Aorta (tissue), 5 donors: ENCODE measurements at regions not wholly inside any gene's neighbourhood (a gene's known extent, or its start where the extent isn't known, plus 50 kb on each side); places are given as distances from the start of the nearest gene placed in this dataset.

ENCODE experiments used
- ATAC-seq: fragments of 200-7000 bp; cut with Tn5 transposase; one replicate; pipeline ENCODE4 v1.9.1; 2022; ENCODE audit warnings: moderate library complexity; ENCODE audit not compliant: low FRiP score
- DNase-seq, 2 donors: peaks; one replicate each; pipeline ENCODE4 v3.0.0-alpha.2; 2020
- H3K27ac ChIP-seq, 2 donors: one replicate each; pipeline ENCODE4 v1.5.1; 2013; ENCODE audit warnings: low read length in 2 of 2, mild to moderate bottlenecking in 2 of 2, moderate library complexity in 2 of 2, control low read depth in 1 of 2, inconsistent platforms in 1 of 2, low read depth in 1 of 2
- H3K27me3 ChIP-seq, 2 donors: one replicate each; pipeline ENCODE4 v1.6.1; 2013; ENCODE audit warnings: control low read depth in 1 of 2, low read length in 1 of 2, mild to moderate bottlenecking in 1 of 2, moderate library complexity in 1 of 2; ENCODE audit not compliant: insufficient read depth in 2 of 2, control insufficient read depth in 1 of 2
- H3K36me3 ChIP-seq, 2 donors: one replicate each; pipeline ENCODE4 v1.6.1; 2013; ENCODE audit warnings: control low read depth in 1 of 2, low read length in 1 of 2, mild to moderate bottlenecking in 1 of 2; ENCODE audit not compliant: insufficient read depth in 2 of 2, control insufficient read depth in 1 of 2
- H3K4me1 ChIP-seq, 2 donors: one replicate each; pipeline ENCODE4 v1.6.1; 2013; ENCODE audit warnings: low read length in 2 of 2, control low read depth in 1 of 2, mild to moderate bottlenecking in 1 of 2, moderate library complexity in 1 of 2; ENCODE audit not compliant: insufficient read depth in 2 of 2, control insufficient read depth in 1 of 2
- H3K4me3 ChIP-seq, 2 donors: one replicate each; pipeline ENCODE4 v1.5.1; 2013; ENCODE audit warnings: low read length in 2 of 2, control low read depth in 1 of 2, mild to moderate bottlenecking in 1 of 2
- H3K9me3 ChIP-seq: one replicate; pipeline ENCODE4 v1.6.1; 2013; ENCODE audit warnings: mild to moderate bottlenecking, low read length; ENCODE audit not compliant: control insufficient read depth
- WGBS, 2 donors: extraction: QIAGEN DNeasy Blood & Tissue Kit; methylation state at CpG; one replicate each; pipeline ENCODE4 v1.1.7; 2013; 5-methylcytosine and 5-hydroxymethylcytosine counted together
- intact Hi-C, 2 donors: fragments of 100-400 bp; cut with DNase I; formaldehyde crosslinking; loops; one replicate each; pipeline versions ENCODE4 v1.14.2 to v1.15.0; 2022
- donor health status: healthy with polysubstance abuse.
- donor health status: Bipolar disorder and iron deficiency.
- donor health status: DM: no; HTN: no; CAD: no.
- donor health status: DM: no; HTN: no; CAD: no.
- donor health status: DM: yes; HTN: yes; CAD: no.

GRCh38 chr15:36371509-36371908, 207.9 kb upstream of the CDIN1 start:
- intact Hi-C loops, result no loop called here
- no peak for ATAC-seq
- Histone ChIP-seq H3K27me3 (no peaks in the 10 kb centered on the region), H3K4me3 (no peak overlapping the region), H3K4me1 (no peaks in the 10 kb centered on the region), H3K27ac (no peak overlapping the region), H3K9me3 (no peaks in the 10 kb centered on the region), H3K36me3 (no peaks in the 10 kb centered on the region)
- no peak for DNase-seq

DNA sequence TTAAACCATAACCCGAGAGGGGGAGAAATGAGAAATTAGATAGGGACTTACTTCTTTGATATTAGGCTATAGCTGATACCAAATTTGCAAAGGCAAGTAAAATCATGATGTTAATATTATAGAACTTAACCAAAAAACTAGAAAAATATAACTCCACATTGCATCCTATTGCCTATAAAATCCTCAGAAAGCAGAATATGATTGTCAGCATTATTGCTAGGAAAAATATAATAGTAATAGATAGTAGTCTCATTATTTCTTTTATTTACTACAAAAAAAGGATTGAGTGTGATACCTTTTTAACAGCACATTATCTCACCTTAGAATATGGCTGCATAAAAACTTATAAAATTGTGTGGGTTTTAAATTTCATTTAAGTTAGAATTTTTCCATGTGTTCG, 206.5 kb upstream of the CDIN1 start:
- H3K4me1 ChIP-seq, result no peaks in the 10 kb centered on the region
- intact Hi-C loops, result no loop called here

GRCh38 chr15:36373550-36373949, 205.9 kb upstream of the CDIN1 start:
- Histone ChIP-seq H3K9me3 (no peaks in the 10 kb centered on the region), H3K4me3 (no peak overlapping the region), H3K36me3 (no peaks in the 10 kb centered on the region), H3K27me3 (no peaks in the 10 kb centered on the region), H3K27ac (no peak overlapping the region), H3K4me1 (no peaks in the 10 kb centered on the region)
- intact Hi-C loops, result no loop called here
- WGBS, 2 donors, result 37 to 41% methylated on average over 3 of the region's 3 CpGs
- DNase-seq, result no peak
- no peak for ATAC-seq

More for the DNA sequence above, 206.5 kb upstream of the CDIN1 start:
- Histone ChIP-seq H3K36me3 (no peaks in the 10 kb centered on the region), H3K27ac (no peak overlapping the region), H3K27me3 (no peaks in the 10 kb centered on the region), H3K4me3 (no peak overlapping the region), H3K9me3 (no peaks in the 10 kb centered on the region)
- DNase-seq (no peak), ATAC-seq (no peak)
- WGBS, 2 donors, result 92 to 93% methylated on average over 2 of the region's 2 CpGs

- no peak for ATAC-seq
- Histone ChIP-seq H3K36me3 (no peaks in the 10 kb centered on the region), H3K27me3 (no peaks in the 10 kb centered on the region), H3K27ac (no peak overlapping the region), H3K4me3 (no peak overlapping the region), H3K4me1 (no peaks in the 10 kb centered on the region), H3K9me3 (no peaks in the 10 kb centered on the region)
- intact Hi-C loops, result no loop called here
- no peak for DNase-seq
These were observed 190.3 kb upstream of the CDIN1 start for GRCh38 chr15:36389107-36389506.

DNA sequence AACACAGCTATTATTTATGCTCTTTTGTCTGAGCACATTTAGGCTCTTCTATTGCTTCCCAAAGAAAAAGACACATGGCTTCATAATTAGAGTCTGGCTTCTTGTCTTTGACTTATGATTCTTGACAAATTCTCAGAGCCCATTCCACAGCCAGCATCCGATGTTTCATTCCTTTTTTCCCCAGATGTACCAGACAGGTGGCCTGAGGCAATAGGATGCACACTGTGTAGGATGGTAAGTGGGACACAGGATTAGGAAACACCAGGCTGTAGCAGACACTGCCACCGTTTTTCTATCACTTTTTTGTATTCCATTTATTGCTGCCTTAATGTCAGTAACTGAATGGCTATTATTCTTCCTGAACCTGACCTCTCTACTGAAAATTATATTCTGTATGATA, 188.9 kb upstream of the CDIN1 start:
- Histone ChIP-seq H3K36me3 (no peaks in the 10 kb centered on the region), H3K27ac (no peak overlapping the region), H3K9me3 (no peaks in the 10 kb centered on the region), H3K4me3 (no peak overlapping the region), H3K4me1 (no peaks in the 10 kb centered on the region), H3K27me3 (no peaks in the 10 kb centered on the region)
- no peak for DNase-seq
- intact Hi-C loops, result no loop called here
- no peak for ATAC-seq
- 76 to 77% methylated on average over 2 of the region's 2 CpGs for WGBS, 2 donors

- H3K4me1 ChIP-seq, result no peaks in the 10 kb centered on the region
These were observed 186.7 kb upstream of the CDIN1 start for GRCh38 chr15:36392676-36393266.

DNA sequence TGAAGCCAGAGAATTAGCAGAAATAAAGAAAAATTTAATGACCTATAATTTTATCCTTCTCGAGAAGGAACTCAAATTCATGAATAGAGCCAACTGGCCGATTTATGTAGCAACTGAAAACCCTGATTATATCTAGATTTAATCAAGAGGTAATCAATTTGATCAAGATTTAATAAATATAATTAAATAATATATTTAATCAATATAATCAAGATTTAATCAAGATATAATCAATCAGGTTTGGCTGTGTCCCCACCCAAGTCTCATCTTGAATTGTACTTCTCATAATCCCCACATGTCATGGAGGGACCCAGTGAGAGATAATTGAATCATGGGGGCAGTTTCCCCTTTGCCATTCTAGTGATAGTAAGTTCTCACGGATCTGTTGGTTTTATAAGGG, 181.2 kb upstream of the CDIN1 start:
- intact Hi-C loops, result no loop called here
- H3K9me3 ChIP-seq, result no peaks in the 10 kb centered on the region
- ATAC-seq (no peak), DNase-seq (no peak)
- H3K36me3 ChIP-seq, result no peaks in the 10 kb centered on the region
- no peak overlapping the region for H3K27ac ChIP-seq
- H3K4me3 ChIP-seq, result no peak overlapping the region
- WGBS, 2 donors, result 96 to 100% methylated on average over 3 of the region's 3 CpGs
- H3K4me1 ChIP-seq, result no peaks in the 10 kb centered on the region
- no peaks in the 10 kb centered on the region for H3K27me3 ChIP-seq

More at GRCh38 chr15:36392676-36393266, 186.7 kb upstream of the CDIN1 start:
- H3K4me3 ChIP-seq, result no peak overlapping the region
- no peak overlapping the region for H3K27ac ChIP-seq
- intact Hi-C loops, result no loop called here
- WGBS, 2 donors, result 77 to 78% methylated on average over 4 of the region's 4 CpGs
- ATAC-seq, result no peak
- no peaks in the 10 kb centered on the region for H3K36me3 ChIP-seq
- H3K27me3 ChIP-seq, result no peaks in the 10 kb centered on the region
- DNase-seq, result no peak
- no peaks in the 10 kb centered on the region for H3K9me3 ChIP-seq

DNA sequence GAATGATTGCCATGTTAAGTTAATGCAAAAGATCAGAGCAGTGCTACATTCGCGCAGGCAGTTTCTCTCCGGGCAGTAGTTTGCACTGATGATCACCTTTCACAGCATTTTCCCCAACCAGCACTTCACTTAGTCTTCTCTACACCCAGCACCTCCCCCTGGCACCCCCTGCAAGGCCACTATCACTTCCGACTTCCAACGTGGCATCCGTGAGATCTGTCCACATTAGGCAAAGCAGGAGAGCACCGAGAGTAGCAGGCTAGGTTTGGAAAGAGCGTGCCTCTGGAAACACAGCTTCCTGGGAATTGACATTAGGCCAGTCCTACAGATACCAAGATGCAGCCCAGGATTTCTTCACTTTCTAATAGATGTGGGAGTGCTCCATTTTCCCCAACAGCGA, 180.2 kb upstream of the CDIN1 start:
- Histone ChIP-seq H3K9me3 (no peaks in the 10 kb centered on the region), H3K36me3 (no peaks in the 10 kb centered on the region), H3K27me3 (no peaks in the 10 kb centered on the region), H3K4me1 (no peaks in the 10 kb centered on the region), H3K27ac (no peak overlapping the region), H3K4me3 (no peak overlapping the region)
- DNase-seq, result no peak
- 92 to 93% methylated on average over 9 of the region's 9 CpGs for WGBS, 2 donors
- intact Hi-C loops, result no loop called here
- ATAC-seq, result no peak

GRCh38 chr15:36400936-36401585, 178.4 kb upstream of the CDIN1 start:
- H3K36me3 ChIP-seq, result no peaks in the 10 kb centered on the region
- H3K27ac ChIP-seq, result no peak overlapping the region
- 78 to 84% methylated on average over 3 of the region's 3 CpGs for WGBS, 2 donors
- no peak for ATAC-seq
- no peaks in the 10 kb centered on the region for H3K4me1 ChIP-seq
- H3K9me3 ChIP-seq, result no peaks in the 10 kb centered on the region
- intact Hi-C loops, result no loop called here
- H3K4me3 ChIP-seq, result no peak overlapping the region
- no peaks in the 10 kb centered on the region for H3K27me3 ChIP-seq
- no peak for DNase-seq
